LHCN-M2 (cell line): ENCODE measurements at regions not wholly inside any gene's neighbourhood (a gene's known extent, or its start where the extent isn't known, plus 50 kb on each side); places are given as distances from the start of the nearest gene placed in this dataset.
"Not testable (repeated sequence)": the region's sequence is repeated elsewhere in the genome, so short reads cannot be mapped to it uniquely, and the experiment has no call there.

Experiments
- DNase-seq: peaks from one replicate; pipeline ENCODE4 v3.0.0-alpha.2; 2012; ENCODE audit warnings: low read depth

GRCh38 chr14:43449291-43449690 lies 1057.8 kb downstream of the FSCB start:
- no peak for DNase-seq

DNA sequence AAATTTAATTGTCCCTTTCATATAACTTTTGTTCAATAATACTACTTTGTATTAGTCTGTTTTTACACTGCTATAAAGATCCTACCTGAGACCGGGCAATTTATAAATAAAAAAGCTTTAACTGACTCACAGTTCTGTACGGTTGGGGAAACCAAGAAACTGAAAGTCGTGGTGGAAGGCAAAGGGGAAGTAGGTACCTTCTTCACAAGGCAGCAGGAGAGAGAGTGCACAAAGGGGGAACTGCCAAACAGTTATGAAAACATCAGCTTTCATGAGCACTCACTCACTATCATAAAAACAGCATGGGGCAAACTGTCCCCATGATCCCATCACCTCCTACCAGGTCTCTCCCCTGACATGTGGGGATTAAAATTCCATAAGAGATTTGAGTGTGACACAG lies 1069.0 kb downstream of the FSCB start:
- DNase-seq, result no peak

- no peak for DNase-seq
These were observed 1088.8 kb downstream of the FSCB start for GRCh38 chr14:43418324-43418723.

GRCh38 chr14:43413084-43413483 lies 1094.0 kb downstream of the FSCB start:
- no peak for DNase-seq

- no peak for DNase-seq
These were observed 1095.2 kb downstream of the FSCB start for GRCh38 chr14:43411841-43412240.

DNA sequence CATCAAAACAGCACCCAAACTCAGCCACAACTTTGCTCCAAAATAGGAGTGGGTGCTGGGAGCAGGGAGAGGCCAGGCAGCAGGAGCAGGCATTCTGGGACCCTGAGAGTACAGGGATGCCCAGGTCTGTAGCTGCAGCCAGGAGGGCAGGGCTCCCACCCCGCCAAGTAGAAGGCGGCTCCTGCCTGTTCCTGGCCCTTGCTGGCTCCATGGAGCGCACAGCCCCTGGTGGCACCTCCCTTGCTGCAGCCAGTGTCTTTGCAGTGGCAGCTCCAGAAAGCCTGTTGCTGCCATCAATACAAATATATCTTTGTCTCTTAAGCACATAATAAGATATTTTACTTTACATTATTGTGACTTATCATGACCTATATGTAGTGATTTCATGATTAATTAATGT lies 1096.5 kb downstream of the FSCB start:
- DNase-seq, result no peak

GRCh38 chr14:43408472-43408871 lies 1098.6 kb downstream of the FSCB start:
- DNase-seq, result no peak

DNA sequence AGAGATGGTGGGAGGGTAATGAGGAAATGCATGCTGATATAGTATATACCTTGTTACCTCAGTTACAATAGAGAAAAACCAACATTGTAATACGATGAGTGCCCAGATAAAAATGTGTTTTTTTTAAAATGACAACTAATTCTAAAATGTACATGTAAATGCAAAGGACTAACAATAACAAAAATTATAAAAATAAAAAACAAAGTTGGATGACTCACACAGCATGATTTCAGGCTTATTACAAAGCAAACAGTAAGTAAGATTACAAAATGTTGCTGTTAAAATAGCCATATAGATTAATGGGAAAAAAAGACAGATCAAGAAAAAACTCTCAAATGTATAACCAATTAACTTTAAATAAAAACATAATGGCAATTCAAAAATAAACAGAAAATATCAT lies 1099.4 kb downstream of the FSCB start:
- DNase-seq, result no peak

DNA sequence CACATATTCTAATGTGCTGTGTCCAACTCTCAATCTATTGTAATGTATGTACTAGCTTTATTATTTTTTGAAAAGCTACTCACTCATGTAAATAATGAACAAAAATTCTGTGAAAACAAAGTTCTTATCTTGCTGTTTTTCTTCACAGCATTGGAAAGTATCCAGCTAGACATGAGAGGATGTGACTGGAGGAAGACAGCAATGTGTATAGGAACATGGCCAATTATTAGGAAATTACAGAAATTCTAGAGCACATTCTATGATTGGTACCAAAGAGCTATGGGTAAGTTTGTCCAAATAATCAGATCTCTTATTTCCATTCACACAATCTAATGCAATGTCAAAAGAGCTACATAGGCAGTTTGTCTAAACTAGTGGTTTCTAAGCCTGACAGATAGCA lies 1100.2 kb downstream of the FSCB start:
- no peak for DNase-seq

- DNase-seq, result no peak
These were observed 1107.8 kb downstream of the FSCB start for GRCh38 chr14:43399289-43399688.

GRCh38 chr14:43370565-43370896 lies 1136.6 kb downstream of the FSCB start:
- not testable (repeated sequence) for DNase-seq

DNA sequence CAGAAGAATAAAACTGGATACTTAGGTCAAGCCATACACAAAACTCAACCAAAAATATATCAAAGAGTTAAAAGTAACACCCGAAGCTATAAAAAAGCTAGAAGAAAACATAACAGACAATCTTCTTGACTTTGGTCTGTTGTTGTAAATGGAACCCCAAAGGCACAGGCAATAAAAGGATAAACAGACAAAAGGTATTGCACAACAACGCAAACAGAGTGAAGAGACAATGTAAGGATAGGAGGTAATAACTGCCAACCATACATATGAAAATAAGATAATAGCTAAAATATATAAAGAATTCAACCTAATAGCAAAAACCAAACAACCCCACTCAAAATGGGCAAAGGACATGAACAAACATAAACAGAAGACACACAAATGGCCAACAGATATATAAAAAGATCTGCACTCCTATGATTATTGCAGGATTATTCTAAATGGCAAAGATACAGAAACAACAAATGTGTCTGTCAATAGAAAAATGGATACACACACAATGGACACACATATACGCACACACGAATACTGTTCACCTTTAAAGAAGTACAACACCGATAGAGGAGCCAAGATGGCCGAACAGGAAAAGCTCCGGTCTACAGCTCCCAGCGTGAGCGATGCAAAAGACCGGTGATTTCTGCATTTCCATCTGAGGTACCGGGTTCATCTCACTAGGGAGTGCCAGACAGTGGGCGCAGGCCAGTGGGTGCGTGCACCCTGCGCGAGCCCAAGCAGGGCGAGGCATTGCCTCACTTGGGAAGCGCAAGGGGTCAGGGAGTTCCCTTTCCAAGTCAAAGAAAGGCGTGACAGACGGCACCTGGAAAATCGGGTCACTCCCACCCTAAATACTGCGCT lies 1137.1 kb downstream of the FSCB start:
- no peak for DNase-seq

GRCh38 chr14:43362586-43362985 lies 1144.5 kb downstream of the FSCB start:
- DNase-seq, result no peak

DNA sequence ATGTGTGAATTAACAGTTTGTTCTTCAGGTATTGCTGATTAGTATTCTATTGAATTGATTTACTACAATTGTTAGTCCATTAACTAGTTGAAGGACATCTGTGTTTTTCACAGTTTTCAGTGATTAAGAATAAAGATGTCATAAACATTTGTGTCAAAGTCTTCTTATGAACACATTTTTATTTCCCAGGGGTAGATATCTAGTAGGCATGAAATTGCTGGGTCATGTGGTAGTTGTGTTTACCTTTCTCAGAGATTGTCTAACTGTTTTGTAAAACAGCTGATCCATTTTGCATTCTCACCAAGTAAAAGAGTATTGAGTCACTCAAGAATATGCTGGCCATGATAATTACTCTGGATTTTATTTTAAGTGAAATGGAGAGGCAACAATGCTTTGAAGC lies 1145.3 kb downstream of the FSCB start:
- no peak for DNase-seq

- DNase-seq, result no peak
These were observed 1146.8 kb downstream of the FSCB start for GRCh38 chr14:43360239-43360638.

DNA sequence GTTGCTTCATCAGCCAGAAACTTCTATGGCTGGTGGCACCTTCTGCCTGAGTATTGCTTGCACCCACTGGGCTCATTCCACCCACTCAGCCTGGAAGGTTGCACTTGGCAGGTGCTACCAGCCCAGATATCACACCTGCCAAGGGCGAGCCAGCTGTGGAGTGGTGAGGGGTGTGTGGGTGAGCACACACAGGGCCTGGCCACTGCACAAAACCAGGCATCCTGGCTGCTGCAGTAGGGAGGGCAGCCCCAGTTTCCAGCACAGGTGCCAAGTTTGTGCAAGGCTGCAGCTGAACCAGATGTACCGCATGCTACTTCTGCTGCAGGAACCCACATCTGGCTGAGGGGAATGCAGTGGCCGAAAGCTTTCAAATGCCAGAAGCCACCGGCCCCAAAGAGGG lies 1147.8 kb downstream of the FSCB start:
- no peak for DNase-seq

DNA sequence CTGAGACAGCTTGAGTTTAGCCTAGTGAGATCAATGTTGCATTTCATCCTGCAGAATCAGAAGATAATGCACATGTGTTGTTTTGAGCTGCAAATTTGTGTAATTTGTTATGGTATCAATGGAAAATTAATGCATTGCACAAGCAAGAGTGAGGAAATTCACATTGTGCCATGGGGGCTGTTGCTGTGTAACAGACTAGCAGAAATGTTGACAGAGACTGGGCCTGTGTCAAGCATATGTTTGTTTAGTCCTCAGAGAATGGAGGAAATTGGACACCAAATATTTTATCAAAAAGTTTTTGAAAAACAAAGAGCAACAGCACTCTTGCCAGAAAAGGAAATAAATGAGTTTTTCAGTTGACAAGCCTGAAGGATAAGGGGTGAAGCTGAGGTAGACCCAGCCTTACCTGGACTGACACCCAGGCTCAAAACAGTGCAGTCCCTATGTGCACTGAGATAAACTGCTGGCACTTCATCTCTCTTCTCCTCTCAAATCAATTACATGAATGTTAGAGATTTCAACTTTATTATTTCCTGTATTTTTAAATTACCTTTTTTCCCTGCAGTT lies 1150.0 kb downstream of the FSCB start:
- DNase-seq, result no peak

GRCh38 chr14:43356382-43356781 lies 1150.7 kb downstream of the FSCB start:
- no peak for DNase-seq

DNA sequence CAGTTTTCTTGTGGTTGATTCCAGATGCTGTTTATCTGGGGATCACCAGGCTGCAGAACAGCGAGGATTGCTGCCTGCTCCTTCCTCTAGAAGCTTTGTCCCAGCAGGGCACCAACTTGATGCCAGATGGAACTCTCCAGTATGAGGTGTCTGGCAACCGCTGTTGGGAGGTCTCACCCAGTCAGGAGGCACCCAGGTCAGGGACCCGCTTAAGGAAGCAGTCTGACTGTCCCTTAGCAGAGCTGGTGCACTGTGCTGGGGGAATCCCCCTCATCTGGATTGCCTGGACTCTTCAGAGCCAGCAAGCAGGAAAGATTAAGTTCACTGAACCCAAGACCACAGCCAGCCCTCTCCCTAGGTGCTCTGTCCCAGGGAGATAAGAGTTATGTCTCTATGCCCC lies 1165.2 kb downstream of the FSCB start:
- DNase-seq, result no peak

DNA sequence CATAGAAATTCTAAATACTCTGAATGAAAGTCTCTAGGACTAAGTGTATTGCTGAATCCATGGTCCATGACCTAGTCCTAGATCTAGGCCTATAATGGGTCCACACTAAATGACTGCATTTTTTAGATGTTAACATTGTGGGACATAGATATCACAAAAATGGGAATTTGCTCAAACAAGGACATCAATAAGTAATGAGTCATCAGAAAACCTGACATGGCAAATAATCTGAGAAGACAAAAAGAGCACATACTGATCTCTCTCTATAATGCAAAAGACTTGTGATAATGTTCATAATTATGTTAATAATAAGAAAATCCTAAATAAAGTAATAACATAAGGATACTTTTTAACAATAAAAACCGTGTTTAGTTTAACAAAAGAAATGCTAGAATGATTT lies 1168.4 kb downstream of the FSCB start:
- DNase-seq, result no peak

GRCh38 chr14:43336351-43336750 lies 1170.7 kb downstream of the FSCB start:
- no peak for DNase-seq

DNA sequence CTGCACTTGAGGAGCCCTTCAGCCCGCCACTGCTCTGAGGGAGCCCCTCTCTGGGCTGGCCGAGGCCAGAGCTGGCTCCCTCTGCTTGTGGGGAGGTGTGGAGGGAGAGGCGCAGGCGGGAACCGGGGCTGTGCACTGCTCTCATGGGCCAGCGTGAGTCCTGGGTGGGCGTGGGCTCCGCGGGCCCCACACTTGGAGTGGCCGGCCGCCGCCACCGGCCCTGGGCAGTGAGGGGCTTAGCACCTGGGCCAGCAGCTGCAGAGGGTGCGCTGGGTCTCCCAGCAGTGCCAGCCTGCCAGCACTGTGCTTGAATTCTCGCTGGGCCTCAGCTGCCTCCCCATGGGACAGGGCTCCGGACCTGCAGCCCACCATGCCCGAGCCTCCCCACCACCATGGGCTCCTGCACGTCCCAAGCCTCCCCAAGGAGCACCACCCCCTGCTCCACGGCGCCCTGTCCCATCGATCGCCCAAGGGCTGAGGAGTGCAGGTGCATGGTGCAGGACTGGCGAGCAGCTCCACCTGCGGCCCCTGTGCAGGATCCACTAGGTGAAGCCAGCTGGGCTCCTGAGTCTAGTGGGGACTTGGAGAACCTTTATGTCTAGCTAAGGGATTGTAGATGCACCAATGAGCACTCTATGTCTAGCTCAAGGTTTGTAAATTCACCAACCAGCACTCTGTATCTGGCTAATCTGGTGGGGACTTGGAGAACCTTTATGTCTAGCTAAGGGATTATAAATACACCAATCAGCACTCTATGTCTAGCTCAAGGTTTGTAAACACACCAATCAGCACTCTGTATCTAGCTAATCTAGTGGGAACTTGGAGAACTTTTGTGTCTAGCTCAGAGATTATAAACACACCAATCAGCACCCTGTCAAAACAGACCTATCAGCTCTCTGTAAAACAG lies 1180.3 kb downstream of the FSCB start:
- DNase-seq, result not testable (repeated sequence)

DNA sequence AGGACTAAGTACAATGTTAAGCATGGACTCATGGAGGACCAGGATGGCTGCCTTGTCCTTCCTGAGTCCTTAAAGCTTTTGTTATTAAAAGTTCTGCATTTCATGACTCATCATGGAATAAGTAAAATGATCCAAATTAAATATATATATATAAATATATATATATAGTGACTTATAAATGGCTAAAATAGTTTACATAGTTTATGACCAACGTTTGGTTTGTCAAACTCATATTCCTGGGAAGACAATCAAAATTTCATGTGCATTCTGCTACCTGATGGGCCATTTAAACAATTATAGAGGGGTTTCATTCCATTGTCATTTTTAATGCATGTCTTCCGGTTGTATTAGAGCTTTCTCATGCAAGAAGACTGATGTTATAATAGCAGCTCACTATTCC lies 1190.7 kb downstream of the FSCB start:
- DNase-seq, result no peak
